ENCODE measurements at regions not wholly inside any gene's neighbourhood (a gene's known extent, or its start where the extent isn't known, plus 50 kb on each side); places are given as distances from the start of the nearest gene placed in this dataset.

GRCh38 chr3:40766396-40766795, 241.6 kb downstream of the ZNF621 start:
- Histone ChIP-seq H3K27me3 (ENCODE audit: insufficient read depth, low read length) (no peaks in the 10 kb centered on the region), H3K9ac (ENCODE audit: low read length) (no peak overlapping the region), H3K4me1 (ENCODE audit: control insufficient read depth in 1 of 2, insufficient read depth in 2 of 2, low read length in 2 of 2) (no peaks in the 10 kb centered on the region), H4K8ac (ENCODE audit: low read depth, low read length) (no peak overlapping the region), H3K27ac (ENCODE audit: low read depth, low read length) (no peak overlapping the region), H3K79me2 (ENCODE audit: control insufficient read depth, insufficient read depth, low read length, poor library complexity) (no peaks in the 10 kb centered on the region), H3K4me3 (ENCODE audit: low read depth, low read length) (no peak overlapping the region), H2BK5ac (ENCODE audit: low read depth, low read length, poor library complexity) (no peak overlapping the region), H2AFZ (ENCODE audit: insufficient read depth, low read length, poor library complexity) (no peak overlapping the region), H3K36me3 (ENCODE audit: control insufficient read depth in 1 of 2, insufficient read depth in 2 of 2, low read length in 2 of 2) (no peaks in the 10 kb centered on the region), H3K4ac (ENCODE audit: low read depth, low read length) (no peak overlapping the region), H4K91ac (ENCODE audit: low read depth, low read length) (no peak overlapping the region), H3K23ac (ENCODE audit: low read length) (no peak overlapping the region), H4K12ac (ENCODE audit: low read depth, low read length) (no peak overlapping the region), H3K9me3 (ENCODE audit: insufficient read depth, low read depth, low read length) (no peaks in the 10 kb centered on the region), H3K4me2 (ENCODE audit: low read length) (no peak overlapping the region), H3K79me1 (ENCODE audit: low read length) (no peaks in the 10 kb centered on the region), H2BK12ac (ENCODE audit: low read length) (no peak overlapping the region), H3K18ac (ENCODE audit: low read length) (no peak overlapping the region), H3K14ac (ENCODE audit: low read length) (no peak overlapping the region), H2BK120ac (ENCODE audit: insufficient read depth, low read length, poor library complexity) (no peak overlapping the region), H2AK5ac (ENCODE audit: low read length) (no peak overlapping the region)
- WGBS (ENCODE audit: extremely low coverage, insufficient coverage, insufficient read length): no CpG with 5 or more reads among the region's 2 CpGs
- no peak for DNase-seq

GRCh38 chr3:40768046-40768445, 243.3 kb downstream of the ZNF621 start:
- no peaks in the 10 kb centered on the region for H3K9me3 ChIP-seq (ENCODE audit: insufficient read depth, low read depth, low read length)
- no peak overlapping the region for H3K14ac ChIP-seq (ENCODE audit: low read length)
- no peak overlapping the region for H4K8ac ChIP-seq (ENCODE audit: low read depth, low read length)
- H3K18ac ChIP-seq (ENCODE audit: low read length): no peak overlapping the region
- no peaks in the 10 kb centered on the region for H3K36me3 ChIP-seq (ENCODE audit: control insufficient read depth in 1 of 2, insufficient read depth in 2 of 2, low read length in 2 of 2)
- no peak overlapping the region for H2BK120ac ChIP-seq (ENCODE audit: insufficient read depth, low read length, poor library complexity)
- H3K79me1 ChIP-seq (ENCODE audit: low read length): no peaks in the 10 kb centered on the region
- no peak overlapping the region for H2BK12ac ChIP-seq (ENCODE audit: low read length)
- H2BK5ac ChIP-seq (ENCODE audit: low read depth, low read length, poor library complexity): no peak overlapping the region
- no peak for DNase-seq
- no peak overlapping the region for H3K9ac ChIP-seq (ENCODE audit: low read length)
- no peak overlapping the region for H3K4me2 ChIP-seq (ENCODE audit: low read length)
- no peak overlapping the region for H4K91ac ChIP-seq (ENCODE audit: low read depth, low read length)
- no peak overlapping the region for H4K12ac ChIP-seq (ENCODE audit: low read depth, low read length)
- no peak overlapping the region for H2AFZ ChIP-seq (ENCODE audit: insufficient read depth, low read length, poor library complexity)
- H3K4ac ChIP-seq (ENCODE audit: low read depth, low read length): no peak overlapping the region
- no peak overlapping the region for H2AK5ac ChIP-seq (ENCODE audit: low read length)
- H3K27me3 ChIP-seq (ENCODE audit: insufficient read depth, low read length): no peaks in the 10 kb centered on the region
- no peaks in the 10 kb centered on the region for H3K4me1 ChIP-seq (ENCODE audit: control insufficient read depth in 1 of 2, insufficient read depth in 2 of 2, low read length in 2 of 2)
- no peak overlapping the region for H3K4me3 ChIP-seq (ENCODE audit: low read depth, low read length)
- no peaks in the 10 kb centered on the region for H3K79me2 ChIP-seq (ENCODE audit: control insufficient read depth, insufficient read depth, low read length, poor library complexity)
- WGBS (ENCODE audit: extremely low coverage, insufficient coverage, insufficient read length): no CpG with 5 or more reads among the region's 4 CpGs
- H3K23ac ChIP-seq (ENCODE audit: low read length): no peak overlapping the region
- H3K27ac ChIP-seq (ENCODE audit: low read depth, low read length): no peak overlapping the region

- no peak overlapping the region for H3K18ac ChIP-seq (ENCODE audit: low read length)
Measured at GRCh38 chr3:40768536-40768935, 243.8 kb downstream of the ZNF621 start.

GRCh38 chr3:40770061-40770460, 245.3 kb downstream of the ZNF621 start:
- Histone ChIP-seq H3K4me2 (ENCODE audit: low read length) (no peak overlapping the region), H3K27ac (ENCODE audit: low read depth, low read length) (no peak overlapping the region), H3K4ac (ENCODE audit: low read depth, low read length) (no peak overlapping the region), H3K4me1 (ENCODE audit: control insufficient read depth in 1 of 2, insufficient read depth in 2 of 2, low read length in 2 of 2) (no peaks in the 10 kb centered on the region), H3K9ac (ENCODE audit: low read length) (no peak overlapping the region), H4K8ac (ENCODE audit: low read depth, low read length) (no peak overlapping the region), H3K14ac (ENCODE audit: low read length) (no peak overlapping the region), H2AFZ (ENCODE audit: insufficient read depth, low read length, poor library complexity) (no peak overlapping the region), H2BK5ac (ENCODE audit: low read depth, low read length, poor library complexity) (no peak overlapping the region), H4K12ac (ENCODE audit: low read depth, low read length) (no peak overlapping the region), H3K23ac (ENCODE audit: low read length) (no peak overlapping the region), H2BK120ac (ENCODE audit: insufficient read depth, low read length, poor library complexity) (no peak overlapping the region), H3K4me3 (ENCODE audit: low read depth, low read length) (no peak overlapping the region), H3K36me3 (ENCODE audit: control insufficient read depth in 1 of 2, insufficient read depth in 2 of 2, low read length in 2 of 2) (no peaks in the 10 kb centered on the region), H3K79me1 (ENCODE audit: low read length) (no peaks in the 10 kb centered on the region), H3K18ac (ENCODE audit: low read length) (no peak overlapping the region), H4K91ac (ENCODE audit: low read depth, low read length) (no peak overlapping the region), H2BK12ac (ENCODE audit: low read length) (no peak overlapping the region), H2AK5ac (ENCODE audit: low read length) (no peak overlapping the region), H3K79me2 (ENCODE audit: control insufficient read depth, insufficient read depth, low read length, poor library complexity) (no peaks in the 10 kb centered on the region), H3K27me3 (ENCODE audit: insufficient read depth, low read length) (no peaks in the 10 kb centered on the region), H3K9me3 (ENCODE audit: insufficient read depth, low read depth, low read length) (no peaks in the 10 kb centered on the region)
- no CpG with 5 or more reads among the region's 4 CpGs for WGBS (ENCODE audit: extremely low coverage, insufficient coverage, insufficient read length)
- DNase-seq: peak in 1 of 2 donors; percentile 2

More at GRCh38 chr3:40768536-40768935, 243.8 kb downstream of the ZNF621 start:
- DNase-seq: no peak
- H3K79me1 ChIP-seq (ENCODE audit: low read length): no peaks in the 10 kb centered on the region
- no peaks in the 10 kb centered on the region for H3K4me1 ChIP-seq (ENCODE audit: control insufficient read depth in 1 of 2, insufficient read depth in 2 of 2, low read length in 2 of 2)
- no peaks in the 10 kb centered on the region for H3K79me2 ChIP-seq (ENCODE audit: control insufficient read depth, insufficient read depth, low read length, poor library complexity)
- H2AFZ ChIP-seq (ENCODE audit: insufficient read depth, low read length, poor library complexity): no peak overlapping the region
- no peak overlapping the region for H4K12ac ChIP-seq (ENCODE audit: low read depth, low read length)
- no peak overlapping the region for H3K4me2 ChIP-seq (ENCODE audit: low read length)
- H4K8ac ChIP-seq (ENCODE audit: low read depth, low read length): no peak overlapping the region
- no peak overlapping the region for H3K4ac ChIP-seq (ENCODE audit: low read depth, low read length)
- no peak overlapping the region for H4K91ac ChIP-seq (ENCODE audit: low read depth, low read length)
- H2AK5ac ChIP-seq (ENCODE audit: low read length): no peak overlapping the region
- H3K9ac ChIP-seq (ENCODE audit: low read length): no peak overlapping the region
- no peak overlapping the region for H2BK5ac ChIP-seq (ENCODE audit: low read depth, low read length, poor library complexity)
- H3K27me3 ChIP-seq (ENCODE audit: insufficient read depth, low read length): no peaks in the 10 kb centered on the region
- H3K14ac ChIP-seq (ENCODE audit: low read length): no peak overlapping the region
- no peaks in the 10 kb centered on the region for H3K36me3 ChIP-seq (ENCODE audit: control insufficient read depth in 1 of 2, insufficient read depth in 2 of 2, low read length in 2 of 2)
- no peak overlapping the region for H3K27ac ChIP-seq (ENCODE audit: low read depth, low read length)
- no CpG with 5 or more reads among the region's 1 CpG for WGBS (ENCODE audit: extremely low coverage, insufficient coverage, insufficient read length)
- no peak overlapping the region for H3K4me3 ChIP-seq (ENCODE audit: low read depth, low read length)
- no peak overlapping the region for H2BK12ac ChIP-seq (ENCODE audit: low read length)
- no peak overlapping the region for H3K23ac ChIP-seq (ENCODE audit: low read length)
- H3K9me3 ChIP-seq (ENCODE audit: insufficient read depth, low read depth, low read length): no peaks in the 10 kb centered on the region
- H2BK120ac ChIP-seq (ENCODE audit: insufficient read depth, low read length, poor library complexity): no peak overlapping the region

All from trophoblast cell (in vitro differentiated cells and primary cell).